ENCODE measurements at regions not wholly inside any gene's neighbourhood (a gene's known extent, or its start where the extent isn't known, plus 50 kb on each side); places are given as distances from the start of the nearest gene placed in this dataset.

GRCh38 chr15:79209116-79209515, 73.4 kb upstream of the ANKRD34C start:
- no peak overlapping the region for H3K4me3 ChIP-seq
- DNase-seq (ENCODE audit: extremely low spot score): no peak
- no peak overlapping the region for H3K27ac ChIP-seq (replicated peaks in 1 of 4)
- H3K27me3 ChIP-seq: peaks cover 0 to 91% (median 17%) of the 10 kb centered on the region in 4 donors
- no peaks in the 10 kb centered on the region for H3K9me3 ChIP-seq
- no peaks in the 10 kb centered on the region for H3K36me3 ChIP-seq
- intact Hi-C loops (cut with DNase I): no loop called here
- WGBS: 87% methylated on average over 5 of the region's 7 CpGs
- no peak for TF ChIP-seq EP300 (IDR thresholded peaks at IDR 0.05)
- no peak for TF ChIP-seq POLR2AphosphoS5 (IDR thresholded peaks at IDR 0.05)
- no peak for TF ChIP-seq CTCF (IDR thresholded peaks at IDR 0.05)
- TF ChIP-seq POLR2A (IDR thresholded peaks at IDR 0.05; ENCODE audit: low read depth): no peak
- H3K4me1 ChIP-seq: no peaks in the 10 kb centered on the region

- no peak overlapping the region for H3K27ac ChIP-seq (replicated peaks in 1 of 4)
- H3K9me3 ChIP-seq: no peaks in the 10 kb centered on the region
- no peaks in the 10 kb centered on the region for H3K4me1 ChIP-seq
- intact Hi-C loops (cut with DNase I): no loop called here
- H3K27me3 ChIP-seq: peaks cover 0 to 81% (median 16%) of the 10 kb centered on the region in 4 donors
- H3K36me3 ChIP-seq: no peaks in the 10 kb centered on the region
- WGBS: 43% methylated on average over 3 of the region's 3 CpGs
- TF ChIP-seq CTCF (IDR thresholded peaks at IDR 0.05) (no peak), EP300 (IDR thresholded peaks at IDR 0.05) (no peak), POLR2AphosphoS5 (IDR thresholded peaks at IDR 0.05) (no peak), POLR2A (IDR thresholded peaks at IDR 0.05; ENCODE audit: low read depth) (no peak)
- no peak overlapping the region for H3K4me3 ChIP-seq
- no peak for DNase-seq (ENCODE audit: extremely low spot score)
These were observed 74.3 kb upstream of the ANKRD34C start for GRCh38 chr15:79208179-79208578.

GRCh38 chr15:79206940-79207339, 75.6 kb upstream of the ANKRD34C start:
- DNase-seq (ENCODE audit: extremely low spot score): no peak
- no peaks in the 10 kb centered on the region for H3K36me3 ChIP-seq
- no peaks in the 10 kb centered on the region for H3K9me3 ChIP-seq
- WGBS: 53% methylated on average over 2 of the region's 2 CpGs
- TF ChIP-seq CTCF (IDR thresholded peaks at IDR 0.05): no peak
- TF ChIP-seq POLR2AphosphoS5 (IDR thresholded peaks at IDR 0.05): no peak
- TF ChIP-seq EP300 (IDR thresholded peaks at IDR 0.05): no peak
- TF ChIP-seq POLR2A (IDR thresholded peaks at IDR 0.05; ENCODE audit: low read depth): no peak
- peaks cover 0 to 69% (median 14%) of the 10 kb centered on the region in 4 donors for H3K27me3 ChIP-seq
- H3K4me1 ChIP-seq: no peaks in the 10 kb centered on the region
- intact Hi-C loops (cut with DNase I): no loop called here
- no peak overlapping the region for H3K27ac ChIP-seq (replicated peaks in 1 of 4)
- H3K4me3 ChIP-seq: no peak overlapping the region

- no peak for TF ChIP-seq CTCF (IDR thresholded peaks at IDR 0.05)
- TF ChIP-seq POLR2A (IDR thresholded peaks at IDR 0.05; ENCODE audit: low read depth): no peak
- no peak for TF ChIP-seq POLR2AphosphoS5 (IDR thresholded peaks at IDR 0.05)
- TF ChIP-seq EP300 (IDR thresholded peaks at IDR 0.05): no peak
- no peak overlapping the region for H3K27ac ChIP-seq (replicated peaks in 1 of 4)
- intact Hi-C loops (cut with DNase I): no loop called here
- H3K27me3 ChIP-seq: peaks cover 0 to 55% (median 4%) of the 10 kb centered on the region in 4 donors
- 54% methylated on average over 12 of the region's 16 CpGs for WGBS
- H3K4me3 ChIP-seq: no peak overlapping the region
- DNase-seq (ENCODE audit: extremely low spot score): no peak
- no peaks in the 10 kb centered on the region for H3K36me3 ChIP-seq
- no peaks in the 10 kb centered on the region for H3K9me3 ChIP-seq
- H3K4me1 ChIP-seq: no peaks in the 10 kb centered on the region
These were observed 77.4 kb upstream of the ANKRD34C start for GRCh38 chr15:79204886-79205675.

All from esophagus muscularis mucosa (tissue), 4 donors.